OCI-LY3 (cell line): ENCODE measurements at regions not wholly inside any gene's neighbourhood (a gene's known extent, or its start where the extent isn't known, plus 50 kb on each side); places are given as distances from the start of the nearest gene placed in this dataset.
A peak's percentile ranks its signal among the peaks of the same experiment; 100 is the strongest.

ENCODE experiments used
- H2AFZ ChIP-seq: fragments of 200-600, 300-600 bp; shearing (Covaris generic); 2 replicates; pipeline ENCODE4 v1.6.0; 2014; ENCODE audit warnings: antibody characterized with exemption, low read depth, low read length
- H3K27ac ChIP-seq: fragments of 200-600, 300-600 bp; sonication (generic); 2 replicates; pipeline ENCODE4 v1.5.1; 2014; ENCODE audit warnings: mild to moderate bottlenecking, low read length, moderate library complexity, mixed read lengths
- H3K27me3 ChIP-seq: fragments of 200-600, 300-600 bp; sonication (generic); 2 replicates; pipeline ENCODE4 v1.6.1; 2014; ENCODE audit warnings: low read depth, low read length, mixed read lengths
- H3K36me3 ChIP-seq: fragments of 200-600, 300-600 bp; sonication (generic); replicated peaks from 2 replicates; pipeline ENCODE3; 2014; ENCODE audit warnings: low read depth, low read length, mixed read lengths
- H3K4me1 ChIP-seq: fragments of 300-600, 200-600 bp; sonication (generic); 2 replicates; pipeline ENCODE4 v1.6.1; 2014; ENCODE audit warnings: low read length, mixed read lengths
- H3K4me2 ChIP-seq: fragments of 200-600, 300-600 bp; sonication (generic); 2 replicates; pipeline ENCODE4 v1.6.1; 2014; ENCODE audit warnings: low read length, mixed read lengths
- H3K4me3 ChIP-seq: fragments of 300-600, 200-600 bp; sonication (generic); 2 replicates; pipeline ENCODE4 v1.5.1; 2014; ENCODE audit warnings: antibody characterized with exemption, mild to moderate bottlenecking, low read length, moderate library complexity
- H3K79me2 ChIP-seq: fragments of 300-600, 200-600 bp; shearing (Covaris generic); 2 replicates; pipeline ENCODE4 v1.6.1; 2014; ENCODE audit warnings: mild to moderate bottlenecking, low read length, mixed read lengths
- H3K9ac ChIP-seq: fragments of 300-600, 200-600 bp; shearing (Covaris generic); 2 replicates; pipeline ENCODE4 v1.6.0; 2014; ENCODE audit warnings: mild to moderate bottlenecking, low read length, moderate library complexity
- H3K9me3 ChIP-seq: fragments of 200-600, 300-600 bp; shearing (Covaris generic); 2 replicates; pipeline ENCODE4 v1.6.1; 2014; ENCODE audit warnings: low read length, mixed read lengths; ENCODE audit not compliant: insufficient read depth
- H4K20me1 ChIP-seq: fragments of 200-600, 300-600 bp; sonication (generic); 2 replicates; pipeline ENCODE4 v1.6.1; 2016; ENCODE audit warnings: low read length, mixed read lengths; ENCODE audit not compliant: insufficient read depth
- EZH2phosphoT487 ChIP-seq: fragments of 200-600 bp; shearing (Covaris generic); IDR thresholded peaks from 2 replicates; pipeline ENCODE4 v1.6.1; 2018; ENCODE audit warnings: antibody characterized with exemption, mixed run types, low read depth
- TF ChIP-seq, protein P1 (sequence below): fragments of 200-600, 300-600 bp; sonication (generic); IDR thresholded peaks from 2 replicates; pipeline ENCODE4 v1.5.1; 2014; ENCODE audit warnings: antibody characterized with exemption, low read length, low read depth

DNA sequence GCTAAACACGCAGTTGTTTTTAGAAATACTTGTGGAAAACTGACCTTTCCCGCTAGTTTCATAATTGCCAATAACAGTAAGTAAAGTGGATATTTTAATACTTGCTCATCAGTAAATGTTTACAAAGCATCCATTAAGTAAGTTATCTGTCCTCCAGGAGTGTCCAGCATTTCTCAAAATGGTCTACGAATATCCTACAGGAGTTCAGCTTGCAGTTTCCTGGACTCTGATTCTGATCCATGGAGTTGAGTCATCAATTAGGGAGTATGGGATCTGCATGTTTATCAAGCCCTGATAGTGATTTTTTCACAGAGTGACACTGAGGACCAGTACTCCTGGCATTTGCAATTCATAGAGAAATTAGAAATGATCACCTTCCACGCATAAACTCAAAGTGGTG is 325.2 kb upstream of the AADAT start:
- Histone ChIP-seq H3K79me2 (no peaks in the 10 kb centered on the region), H4K20me1 (no peaks in the 10 kb centered on the region), H3K9ac (no peak overlapping the region), H2AFZ (no peak overlapping the region), H3K9me3 (no peaks in the 10 kb centered on the region), H3K36me3 (no peaks in the 10 kb centered on the region), H3K4me3 (no peak overlapping the region), H3K27ac (no peak overlapping the region), H3K4me1 (peaks cover under 1% of the 10 kb centered on the region; the same call in 1 of the 2 replicates), H3K27me3 (no peaks in the 10 kb centered on the region), H3K4me2 (no peak overlapping the region)
- TF ChIP-seq, protein P1, sequence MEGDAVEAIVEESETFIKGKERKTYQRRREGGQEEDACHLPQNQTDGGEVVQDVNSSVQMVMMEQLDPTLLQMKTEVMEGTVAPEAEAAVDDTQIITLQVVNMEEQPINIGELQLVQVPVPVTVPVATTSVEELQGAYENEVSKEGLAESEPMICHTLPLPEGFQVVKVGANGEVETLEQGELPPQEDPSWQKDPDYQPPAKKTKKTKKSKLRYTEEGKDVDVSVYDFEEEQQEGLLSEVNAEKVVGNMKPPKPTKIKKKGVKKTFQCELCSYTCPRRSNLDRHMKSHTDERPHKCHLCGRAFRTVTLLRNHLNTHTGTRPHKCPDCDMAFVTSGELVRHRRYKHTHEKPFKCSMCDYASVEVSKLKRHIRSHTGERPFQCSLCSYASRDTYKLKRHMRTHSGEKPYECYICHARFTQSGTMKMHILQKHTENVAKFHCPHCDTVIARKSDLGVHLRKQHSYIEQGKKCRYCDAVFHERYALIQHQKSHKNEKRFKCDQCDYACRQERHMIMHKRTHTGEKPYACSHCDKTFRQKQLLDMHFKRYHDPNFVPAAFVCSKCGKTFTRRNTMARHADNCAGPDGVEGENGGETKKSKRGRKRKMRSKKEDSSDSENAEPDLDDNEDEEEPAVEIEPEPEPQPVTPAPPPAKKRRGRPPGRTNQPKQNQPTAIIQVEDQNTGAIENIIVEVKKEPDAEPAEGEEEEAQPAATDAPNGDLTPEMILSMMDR = no peak
- TF ChIP-seq EZH2phosphoT487 = no peak

DNA sequence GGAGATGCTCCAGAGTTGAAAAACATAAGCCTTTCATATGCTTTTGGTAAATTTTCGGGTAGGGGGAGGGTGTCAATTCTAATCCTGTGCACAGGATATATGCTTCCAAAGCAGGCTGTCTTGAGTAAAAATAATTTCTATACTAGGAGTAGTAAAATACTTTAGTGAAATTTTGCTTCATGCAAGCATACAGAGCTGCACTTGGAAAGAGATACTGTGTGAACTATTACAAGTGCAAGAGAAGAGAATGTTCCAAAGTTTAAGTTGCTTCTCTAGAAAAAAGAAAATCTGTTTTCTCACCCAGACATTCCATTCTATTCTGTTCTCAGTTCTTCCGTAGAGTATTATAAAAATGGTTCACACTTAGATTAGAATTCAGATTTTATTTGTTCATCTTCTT is 324.6 kb upstream of the AADAT start:
- H4K20me1 ChIP-seq = no peaks in the 10 kb centered on the region
- no peak overlapping the region for H3K4me3 ChIP-seq
- no peaks in the 10 kb centered on the region for H3K79me2 ChIP-seq
- H3K4me1 ChIP-seq = no peaks in the 10 kb centered on the region
- no peaks in the 10 kb centered on the region for H3K9me3 ChIP-seq
- no peaks in the 10 kb centered on the region for H3K27me3 ChIP-seq
- no peak overlapping the region for H2AFZ ChIP-seq
- no peak overlapping the region for H3K4me2 ChIP-seq
- H3K27ac ChIP-seq = no peak overlapping the region
- TF ChIP-seq EZH2phosphoT487 = no peak
- TF ChIP-seq, protein P1 = no peak
- H3K9ac ChIP-seq = no peak overlapping the region
- no peaks in the 10 kb centered on the region for H3K36me3 ChIP-seq

DNA sequence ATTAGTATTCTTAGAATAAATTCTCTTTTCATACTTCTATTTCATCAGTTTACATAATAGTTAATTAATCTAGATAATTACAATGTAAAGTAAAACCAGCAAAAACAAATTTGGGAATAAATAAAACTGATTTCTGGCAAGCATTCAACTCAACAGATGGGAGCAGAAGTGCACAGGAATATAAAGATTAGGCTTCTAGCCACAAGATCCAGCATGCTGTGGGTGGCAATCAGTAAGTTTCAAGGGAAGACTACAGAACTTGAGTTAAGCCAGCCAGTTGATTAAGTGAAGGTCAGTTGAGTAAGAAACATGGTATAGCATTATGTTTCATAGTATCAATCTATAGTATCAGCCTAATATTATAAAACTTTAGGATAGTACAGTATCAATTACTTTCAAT is 324.2 kb upstream of the AADAT start:
- no peaks in the 10 kb centered on the region for H3K27me3 ChIP-seq
- no peaks in the 10 kb centered on the region for H3K4me1 ChIP-seq
- no peaks in the 10 kb centered on the region for H3K9me3 ChIP-seq
- H3K79me2 ChIP-seq = no peaks in the 10 kb centered on the region
- H3K9ac ChIP-seq = no peak overlapping the region
- TF ChIP-seq, protein P1 = no peak
- TF ChIP-seq EZH2phosphoT487 = no peak
- no peak overlapping the region for H3K4me2 ChIP-seq
- H3K27ac ChIP-seq = no peak overlapping the region
- no peak overlapping the region for H2AFZ ChIP-seq
- H4K20me1 ChIP-seq = no peaks in the 10 kb centered on the region
- no peaks in the 10 kb centered on the region for H3K36me3 ChIP-seq
- H3K4me3 ChIP-seq = no peak overlapping the region

DNA sequence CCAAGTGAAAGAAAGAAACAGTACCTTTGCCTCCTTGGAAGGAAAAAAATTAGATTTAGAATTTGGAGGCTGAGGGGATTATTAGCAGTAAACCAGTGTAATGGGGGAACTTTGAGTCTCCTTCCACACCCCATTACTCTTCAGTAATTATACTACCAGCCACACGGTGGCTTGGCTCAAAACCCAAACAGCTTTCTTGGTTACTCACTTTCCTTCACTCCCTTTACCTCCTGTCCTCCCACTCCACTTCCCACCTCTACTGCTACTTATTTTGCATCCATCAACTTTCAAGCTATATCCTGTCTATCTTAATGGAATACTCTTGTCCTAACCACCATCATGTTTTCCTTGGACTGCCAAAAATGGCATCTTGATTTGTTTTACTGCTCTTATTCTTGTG is 310.6 kb upstream of the AADAT start:
- H3K27me3 ChIP-seq = no peaks in the 10 kb centered on the region
- H3K36me3 ChIP-seq = no peaks in the 10 kb centered on the region
- no peak overlapping the region for H3K4me2 ChIP-seq
- no peak for TF ChIP-seq EZH2phosphoT487
- TF ChIP-seq, protein P1 = no peak; the same call in 1 of the 2 replicates
- no peak overlapping the region for H3K27ac ChIP-seq
- peak overlapping the region; percentile 55; the same call in 1 of the 2 replicates for H2AFZ ChIP-seq
- H3K4me1 ChIP-seq = no peaks in the 10 kb centered on the region
- no peaks in the 10 kb centered on the region for H3K79me2 ChIP-seq
- no peak overlapping the region for H3K9ac ChIP-seq
- H3K4me3 ChIP-seq = no peak overlapping the region
- no peaks in the 10 kb centered on the region for H4K20me1 ChIP-seq
- H3K9me3 ChIP-seq = no peaks in the 10 kb centered on the region
